Erythroblast (primary cell): ENCODE measurements at regions not wholly inside any gene's neighbourhood (a gene's known extent, or its start where the extent isn't known, plus 50 kb on each side); places are given as distances from the start of the nearest gene placed in this dataset.

Source experiments
- DNase-seq, 2 experiments: peaks; one replicate each; lab custom pipeline; 2025; lab: John Stamatoyannopoulos, UW
- GATA1 ChIP-seq: IDR thresholded peaks from 2 replicates; pipeline ENCODE4 v1.6.1; 2011; ENCODE audit warnings: low read depth, mild to moderate bottlenecking, control low read depth, low read length, moderate library complexity
- POLR2A ChIP-seq: IDR thresholded peaks from 2 replicates; pipeline ENCODE4 v1.6.1; 2011; ENCODE audit warnings: mild to moderate bottlenecking, low read length

DNA sequence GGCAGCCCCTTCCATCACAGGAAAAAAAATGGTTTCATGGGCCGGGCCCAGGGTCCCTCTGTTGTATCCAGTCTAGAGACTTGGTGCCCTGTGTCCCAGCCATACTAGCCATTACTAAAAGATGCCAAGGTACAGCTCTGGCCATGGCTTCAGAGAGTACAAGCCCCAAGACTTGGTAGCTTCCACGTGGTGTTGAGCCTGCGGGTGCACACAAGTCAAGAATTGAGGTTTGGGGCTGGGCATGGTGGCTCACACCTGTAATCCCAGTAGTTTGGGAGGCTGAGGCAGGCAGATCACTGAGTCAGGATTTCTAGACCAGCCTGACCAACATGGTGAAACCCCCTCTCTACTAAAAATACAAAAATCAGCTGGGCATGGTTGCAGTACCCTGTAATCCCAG, 214.3 kb downstream of the LIG4 start:
- no peak for DNase-seq
- TF ChIP-seq POLR2A (no peak), GATA1 (no peak)

- no peak for TF ChIP-seq POLR2A
- no peak for TF ChIP-seq GATA1
- DNase-seq = no peak
Observed at GRCh38 chr13:107999751-108000150, 215.6 kb downstream of the LIG4 start.

DNA sequence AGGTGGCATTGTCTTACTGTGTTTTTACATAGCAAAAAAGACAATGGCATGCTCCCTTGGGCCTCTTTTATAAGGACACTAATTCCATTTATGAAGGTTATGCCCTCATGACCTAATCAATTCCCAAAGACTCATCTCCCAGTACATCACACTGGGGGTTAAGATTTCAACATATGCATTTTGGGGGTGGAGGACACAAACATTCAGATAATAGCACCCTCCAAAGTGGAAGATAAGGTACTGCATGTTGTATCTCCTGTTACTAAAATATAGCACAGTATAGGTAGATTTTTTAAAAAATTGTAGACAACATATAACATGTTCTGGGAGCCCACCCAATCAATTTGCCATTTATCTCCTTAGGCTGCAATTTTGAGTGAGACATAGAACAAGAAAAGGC, 221.2 kb downstream of the LIG4 start:
- no peak for DNase-seq
- no peak for TF ChIP-seq POLR2A
- no peak for TF ChIP-seq GATA1

- TF ChIP-seq GATA1 = no peak
- TF ChIP-seq POLR2A = no peak
- no peak for DNase-seq
Observed at GRCh38 chr13:107993239-107993949, 221.9 kb downstream of the LIG4 start.

- TF ChIP-seq GATA1 (no peak), POLR2A (no peak)
Observed at GRCh38 chr13:107992542-107992941, 222.8 kb downstream of the LIG4 start.

DNA sequence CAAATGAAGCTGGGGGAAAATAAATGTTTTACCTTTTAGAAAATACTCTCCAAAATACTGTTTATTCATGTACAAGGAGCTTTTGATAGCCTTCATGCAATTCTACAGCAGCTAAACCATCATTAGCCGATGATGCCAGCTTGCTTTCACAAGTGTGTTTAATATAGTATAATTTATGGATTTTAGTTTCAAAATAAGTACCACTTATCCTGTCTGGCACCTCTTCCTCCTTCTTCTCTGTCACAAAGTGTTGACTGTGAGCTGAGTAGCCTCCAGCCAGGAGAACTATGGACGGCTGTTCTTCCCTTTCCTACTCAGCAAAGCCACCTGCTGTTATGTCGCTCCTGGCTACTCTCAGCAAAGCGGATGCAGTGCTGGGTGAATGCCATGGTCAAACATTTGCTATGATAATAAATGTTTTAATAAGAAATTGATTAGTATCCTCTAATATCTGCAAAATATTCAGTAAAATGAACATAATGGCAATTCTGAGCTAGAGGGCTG, 238.2 kb downstream of the LIG4 start:
- TF ChIP-seq GATA1 = no peak
- no peak for TF ChIP-seq POLR2A

More at GRCh38 chr13:107992542-107992941, 222.8 kb downstream of the LIG4 start:
- DNase-seq = no peak

DNA sequence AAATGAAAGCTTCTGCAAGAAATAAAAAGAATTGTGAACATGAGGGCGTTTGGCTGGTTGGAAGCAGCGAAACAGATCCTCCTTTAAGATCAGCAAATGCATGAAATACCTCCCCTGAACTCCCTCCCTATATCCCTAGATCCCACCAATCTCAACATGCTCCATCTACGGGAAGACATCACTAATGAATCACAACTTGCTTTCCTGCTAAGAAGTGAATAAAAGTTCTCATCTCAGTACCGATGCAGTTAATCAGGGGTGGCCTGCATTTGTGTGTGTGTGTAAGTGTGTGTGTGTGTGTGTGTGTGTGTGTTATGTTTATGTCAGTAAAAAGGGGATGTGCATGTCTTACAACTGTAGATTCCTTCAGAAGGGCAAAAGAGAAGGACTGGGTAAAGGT, 238.7 kb downstream of the LIG4 start:
- TF ChIP-seq POLR2A = no peak
- no peak for DNase-seq

More for the DNA sequence above, 238.2 kb downstream of the LIG4 start:
- no peak for DNase-seq

DNA sequence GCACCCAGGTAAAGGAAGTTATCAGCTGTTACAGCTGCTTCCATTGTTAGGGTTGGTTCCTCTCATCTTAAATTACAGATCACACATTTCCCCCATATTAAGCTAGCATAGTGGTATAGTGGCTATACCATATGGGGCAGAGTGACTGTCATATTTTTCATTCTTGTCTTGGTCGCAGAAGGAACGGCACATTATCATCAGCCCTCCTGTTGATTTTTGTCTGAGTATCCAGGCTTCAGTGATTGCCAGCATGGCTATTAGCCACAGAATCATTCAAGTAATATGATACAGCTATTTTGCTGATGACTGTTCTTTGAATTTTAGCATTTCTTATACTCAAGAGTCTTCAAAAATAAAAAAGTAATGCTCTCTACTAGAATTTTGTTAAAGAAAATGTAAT, 240.9 kb downstream of the LIG4 start:
- no peak for DNase-seq
- TF ChIP-seq POLR2A = no peak
- no peak for TF ChIP-seq GATA1

- no peak for TF ChIP-seq POLR2A
- TF ChIP-seq GATA1 = no peak
- DNase-seq = no peak
Observed at GRCh38 chr13:107969546-107969945, 245.8 kb downstream of the LIG4 start.

DNA sequence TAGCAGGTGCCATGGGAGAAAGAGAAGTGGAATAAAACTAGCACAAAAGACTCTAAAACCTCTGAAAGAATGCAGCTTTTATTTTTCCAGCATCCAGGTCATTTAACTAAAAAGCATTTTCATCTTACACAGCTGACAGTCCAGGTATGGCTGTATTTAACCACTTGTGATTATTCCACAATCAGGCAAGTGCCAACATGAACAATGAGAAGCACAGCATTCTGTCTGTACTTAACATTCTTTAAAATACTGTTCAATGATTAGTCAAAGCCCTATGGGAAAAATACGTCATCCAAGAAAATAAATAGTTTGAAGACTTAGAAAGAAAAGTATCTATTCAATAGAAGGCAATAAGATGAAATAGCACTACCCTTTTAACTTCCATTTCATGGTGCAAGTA, 246.9 kb downstream of the LIG4 start:
- TF ChIP-seq POLR2A = no peak
- TF ChIP-seq GATA1 = no peak
- DNase-seq = no peak

DNA sequence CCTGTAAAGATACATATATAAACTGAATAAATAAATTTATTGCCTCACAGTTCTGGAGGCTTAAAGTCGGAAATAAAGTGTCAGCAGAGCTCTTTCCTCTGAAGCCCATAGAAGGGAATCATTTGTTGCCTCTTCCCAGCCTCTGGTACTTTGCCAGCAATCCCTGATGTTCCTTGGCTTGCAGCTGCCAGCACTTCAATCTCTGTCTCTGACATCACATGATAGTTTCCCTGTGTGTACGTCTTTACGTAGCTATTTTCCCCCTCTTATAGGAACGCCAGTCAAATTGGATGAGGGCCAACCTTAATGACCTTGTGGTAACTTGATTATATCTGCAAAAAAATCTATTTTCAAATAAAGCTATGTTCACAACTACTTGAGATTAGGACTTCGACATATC, 250.9 kb downstream of the LIG4 start:
- no peak for DNase-seq
- TF ChIP-seq POLR2A = no peak
- no peak for TF ChIP-seq GATA1

DNA sequence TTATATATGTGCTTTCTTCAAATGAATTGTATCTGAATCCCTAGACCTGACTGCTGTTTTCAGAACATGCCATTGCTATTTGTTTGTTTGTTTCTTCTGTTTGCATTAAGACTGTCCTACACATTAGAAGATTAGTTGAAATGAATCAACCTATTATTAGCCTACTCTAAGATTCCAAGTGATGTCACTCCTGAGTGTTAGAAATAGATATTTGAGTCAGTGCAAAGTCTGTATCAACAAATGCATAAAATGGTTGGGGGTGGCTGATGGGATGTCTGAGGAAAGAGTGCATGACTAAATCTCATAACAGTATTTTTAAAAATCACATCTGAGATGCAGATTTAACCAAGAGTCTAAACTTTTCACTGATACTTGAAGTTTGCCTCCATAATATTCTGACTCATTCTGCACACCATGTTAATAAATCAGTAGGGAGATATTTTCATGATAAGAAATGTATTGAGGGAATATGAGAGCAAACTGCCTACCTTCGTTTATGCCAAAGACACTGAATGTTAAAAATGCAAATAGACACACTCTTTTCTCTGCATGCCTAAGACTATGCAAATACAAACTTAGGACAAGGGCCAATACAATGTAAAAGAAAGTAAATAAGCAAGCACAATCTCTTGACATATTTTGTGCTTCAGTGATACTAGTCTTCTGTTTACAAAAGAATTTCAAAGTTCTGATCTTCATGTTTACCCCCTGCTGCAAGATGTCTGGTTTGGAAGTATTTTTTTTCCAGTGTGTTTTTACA, 253.3 kb downstream of the LIG4 start:
- no peak for DNase-seq
- TF ChIP-seq GATA1 (no peak), POLR2A (no peak)

DNA sequence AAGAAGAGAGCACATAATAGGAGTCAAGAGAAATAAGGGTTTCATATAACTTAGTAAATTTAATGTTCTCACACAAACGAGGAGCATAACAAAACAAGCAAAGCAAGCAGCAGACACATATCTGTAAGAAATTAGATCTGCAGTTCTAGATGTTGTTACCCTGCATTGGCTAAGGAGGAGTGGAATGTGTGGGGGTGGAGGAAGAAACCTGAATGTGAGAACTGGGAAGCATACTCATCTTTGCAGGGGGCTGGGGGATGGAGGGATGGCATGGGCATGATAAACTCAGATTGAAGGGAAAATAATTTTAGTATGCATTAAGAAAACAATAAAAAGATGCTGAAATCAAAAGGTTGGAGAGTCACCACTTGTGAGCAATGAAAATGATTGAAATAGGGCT, 255.0 kb downstream of the LIG4 start:
- TF ChIP-seq GATA1 = no peak
- TF ChIP-seq POLR2A = no peak

DNA sequence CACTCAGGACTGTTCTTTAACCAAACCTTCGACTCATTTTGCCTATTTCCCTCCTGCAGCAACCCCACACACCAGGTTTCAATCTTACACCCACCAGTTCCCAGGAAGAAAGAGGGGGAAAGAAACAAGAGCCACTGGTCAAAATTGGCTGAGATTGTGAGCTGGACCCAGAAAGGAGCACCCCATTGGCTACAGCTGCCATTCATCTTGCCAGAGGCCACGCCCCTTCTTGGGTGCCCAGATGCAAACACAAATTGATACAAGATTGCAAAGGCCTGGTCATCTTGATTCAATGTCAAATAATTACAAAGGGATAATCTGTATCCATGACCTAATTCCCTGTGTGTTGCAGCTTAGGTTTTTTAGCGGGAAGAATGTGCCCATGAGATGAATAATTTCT, 258.4 kb downstream of the LIG4 start:
- TF ChIP-seq POLR2A (no peak), GATA1 (no peak)
- DNase-seq = no peak

More for the DNA sequence above, 255.0 kb downstream of the LIG4 start:
- no peak for DNase-seq
